Neural cell (in vitro differentiated cells): ENCODE measurements at regions not wholly inside any gene's neighbourhood (a gene's known extent, or its start where the extent isn't known, plus 50 kb on each side); places are given as distances from the start of the nearest gene placed in this dataset.

Experiments
- H2AFZ ChIP-seq: fragments of 200-600, 300-800 bp; sonication (generic), shearing (Covaris generic); 2 replicates; pipeline ENCODE4 v1.6.0; 2014; ENCODE audit warnings: low read depth, mild to moderate bottlenecking, antibody characterized with exemption, low read length, moderate library complexity
- H3F3A ChIP-seq: fragments of 200-600 bp; shearing (Covaris generic); 2 replicates; pipeline ENCODE4 v1.6.1; 2016; ENCODE audit warnings: mild to moderate bottlenecking, moderate library complexity, mixed read lengths, antibody characterized with exemption, low read length; ENCODE audit not compliant: insufficient read depth, poor library complexity, severe bottlenecking
- H3K27ac ChIP-seq: fragments of 200-600, 300-800 bp; sonication (generic), shearing (Covaris generic); 2 replicates; pipeline ENCODE4 v1.5.1; 2014; ENCODE audit warnings: mild to moderate bottlenecking, low read length, moderate library complexity
- H3K27me3 ChIP-seq: fragments of 300-800, 200-600 bp; sonication (generic), shearing (Covaris generic); 2 replicates; pipeline ENCODE4 v1.6.0; 2014; ENCODE audit warnings: mild to moderate bottlenecking, low read depth, low read length, moderate library complexity; ENCODE audit not compliant: insufficient read depth
- H3K36me3 ChIP-seq: fragments of 300-800, 200-600 bp; sonication (generic), shearing (Covaris generic); 2 replicates; pipeline ENCODE4 v1.5.1; 2014; ENCODE audit warnings: mild to moderate bottlenecking, antibody characterized with exemption, low read length, moderate library complexity; ENCODE audit not compliant: insufficient read depth
- H3K4me2 ChIP-seq: fragments of 300-800, 200-600 bp; sonication (generic), shearing (Covaris generic); 2 replicates; pipeline ENCODE4 v1.6.0; 2014; ENCODE audit warnings: mild to moderate bottlenecking, low read length
- H3K4me3 ChIP-seq: fragments of 300-800, 200-600 bp; sonication (generic), shearing (Covaris generic); 2 replicates; pipeline ENCODE4 v1.5.1; 2014; ENCODE audit warnings: mild to moderate bottlenecking, low read length, moderate library complexity
- H3K79me2 ChIP-seq: fragments of 200-600 bp; shearing (Covaris generic); replicated peaks from 2 replicates; pipeline ENCODE4 v1.6.0; 2014; ENCODE audit warnings: mild to moderate bottlenecking, low read length, moderate library complexity; ENCODE audit not compliant: insufficient read depth
- H3K9ac ChIP-seq: fragments of 300-800, 200-600 bp; sonication (generic), shearing (Covaris generic); 2 replicates; pipeline ENCODE4 v1.6.1; 2016; ENCODE audit warnings: mild to moderate bottlenecking, low read length, mixed read lengths
- H3K9me2 ChIP-seq: fragments of 200-600 bp; shearing (Covaris generic); 2 replicates; pipeline ENCODE4 v1.6.1; 2016; ENCODE audit warnings: mild to moderate bottlenecking, low read length, mixed read lengths; ENCODE audit not compliant: insufficient read depth
- H3K9me3 ChIP-seq: fragments of 200-600, 300-800 bp; sonication (generic), shearing (Covaris generic); 2 replicates; pipeline ENCODE4 v1.6.1; 2016; ENCODE audit warnings: mild to moderate bottlenecking, mixed run types, low read length, moderate library complexity, mixed read lengths
- H4K20me1 ChIP-seq: fragments of 200-600 bp; shearing (Covaris generic); 2 replicates; pipeline ENCODE4 v1.6.1; 2016; ENCODE audit warnings: mild to moderate bottlenecking, mixed run types; ENCODE audit not compliant: insufficient read depth
- EP300 ChIP-seq: fragments of 450-650 bp; conservative IDR thresholded peaks from 2 replicates; pipeline ENCODE4 v1.6.1; 2014; ENCODE audit warnings: antibody characterized with exemption, mild to moderate bottlenecking, moderate library complexity; ENCODE audit not compliant: poor library complexity, severe bottlenecking
- EZH2 ChIP-seq: fragments of 200-600, 300-800 bp; shearing (Covaris generic), sonication (generic); IDR thresholded peaks from 2 replicates; pipeline ENCODE4 v1.6.1; 2014; ENCODE audit warnings: antibody characterized with exemption, low read length, borderline replicate concordance, mild to moderate bottlenecking; ENCODE audit not compliant: insufficient read depth, poor library complexity, severe bottlenecking
- MXI1 ChIP-seq: fragments of 450-650 bp; conservative IDR thresholded peaks from 2 replicates; pipeline ENCODE4 v1.6.1; 2014; ENCODE audit warnings: antibody characterized with exemption, mild to moderate bottlenecking; ENCODE audit not compliant: poor library complexity, severe bottlenecking
- POLR2AphosphoS5 ChIP-seq: IDR thresholded peaks from 2 replicates; pipeline ENCODE4 v1.6.1; 2012
- RAD21 ChIP-seq: fragments of 450-650 bp; conservative IDR thresholded peaks from 2 replicates; pipeline ENCODE4 v1.6.1; 2014; ENCODE audit warnings: antibody characterized with exemption, mild to moderate bottlenecking, moderate library complexity
- REST ChIP-seq: IDR thresholded peaks from 2 replicates; pipeline ENCODE4 v1.6.1; 2012; ENCODE audit warnings: borderline replicate concordance
- SMC3 ChIP-seq: fragments of 450-650 bp; conservative IDR thresholded peaks from 2 replicates; pipeline ENCODE4 v1.6.1; 2014; ENCODE audit warnings: antibody characterized with exemption, mild to moderate bottlenecking, moderate library complexity; ENCODE audit not compliant: poor library complexity
- TAF1 ChIP-seq: IDR thresholded peaks from 2 replicates; pipeline ENCODE4 v1.6.1; 2012; ENCODE audit warnings: low read depth
- TF ChIP-seq, protein P1 (sequence below): fragments of 450-650 bp; IDR thresholded peaks from 2 replicates; pipeline ENCODE4 v1.5.1; 2014; ENCODE audit warnings: antibody characterized with exemption, mild to moderate bottlenecking, moderate library complexity; ENCODE audit not compliant: poor library complexity, severe bottlenecking

GRCh38 chr9:107866711-107867311 is 377.2 kb upstream of the KLF4 start:
- no peaks in the 10 kb centered on the region for H4K20me1 ChIP-seq
- H3K27me3 ChIP-seq: no peaks in the 10 kb centered on the region
- no peak overlapping the region for H3K4me3 ChIP-seq
- no peaks in the 10 kb centered on the region for H3K9me3 ChIP-seq
- H3K9ac ChIP-seq: no peak overlapping the region
- no peak overlapping the region for H2AFZ ChIP-seq
- H3K9me2 ChIP-seq: no peaks in the 10 kb centered on the region
- no peaks in the 10 kb centered on the region for H3K36me3 ChIP-seq
- H3K79me2 ChIP-seq: no peaks in the 10 kb centered on the region
- TF ChIP-seq REST (no peak), POLR2AphosphoS5 (no peak), TAF1 (no peak), SMC3 (no peak), MXI1 (no peak), RAD21 (no peak), EP300 (no peak), EZH2 (no peak)
- TF ChIP-seq, protein P1, sequence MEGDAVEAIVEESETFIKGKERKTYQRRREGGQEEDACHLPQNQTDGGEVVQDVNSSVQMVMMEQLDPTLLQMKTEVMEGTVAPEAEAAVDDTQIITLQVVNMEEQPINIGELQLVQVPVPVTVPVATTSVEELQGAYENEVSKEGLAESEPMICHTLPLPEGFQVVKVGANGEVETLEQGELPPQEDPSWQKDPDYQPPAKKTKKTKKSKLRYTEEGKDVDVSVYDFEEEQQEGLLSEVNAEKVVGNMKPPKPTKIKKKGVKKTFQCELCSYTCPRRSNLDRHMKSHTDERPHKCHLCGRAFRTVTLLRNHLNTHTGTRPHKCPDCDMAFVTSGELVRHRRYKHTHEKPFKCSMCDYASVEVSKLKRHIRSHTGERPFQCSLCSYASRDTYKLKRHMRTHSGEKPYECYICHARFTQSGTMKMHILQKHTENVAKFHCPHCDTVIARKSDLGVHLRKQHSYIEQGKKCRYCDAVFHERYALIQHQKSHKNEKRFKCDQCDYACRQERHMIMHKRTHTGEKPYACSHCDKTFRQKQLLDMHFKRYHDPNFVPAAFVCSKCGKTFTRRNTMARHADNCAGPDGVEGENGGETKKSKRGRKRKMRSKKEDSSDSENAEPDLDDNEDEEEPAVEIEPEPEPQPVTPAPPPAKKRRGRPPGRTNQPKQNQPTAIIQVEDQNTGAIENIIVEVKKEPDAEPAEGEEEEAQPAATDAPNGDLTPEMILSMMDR: no peak
- H3K27ac ChIP-seq: no peak overlapping the region
- H3F3A ChIP-seq: no peaks in the 10 kb centered on the region
- H3K4me2 ChIP-seq: no peak overlapping the region

GRCh38 chr9:107863396-107863795 is 373.8 kb upstream of the KLF4 start:
- Histone ChIP-seq H3K9ac (no peak overlapping the region), H3K9me3 (no peaks in the 10 kb centered on the region), H4K20me1 (no peaks in the 10 kb centered on the region), H3K36me3 (no peaks in the 10 kb centered on the region), H3K4me3 (no peak overlapping the region), H3K27me3 (no peaks in the 10 kb centered on the region), H2AFZ (no peak overlapping the region), H3K27ac (no peak overlapping the region), H3K79me2 (no peaks in the 10 kb centered on the region), H3F3A (no peaks in the 10 kb centered on the region), H3K4me2 (no peak overlapping the region), H3K9me2 (no peaks in the 10 kb centered on the region)
- TF ChIP-seq TAF1: no peak
- TF ChIP-seq EZH2: no peak
- no peak for TF ChIP-seq MXI1
- TF ChIP-seq SMC3: no peak
- TF ChIP-seq EP300: no peak
- TF ChIP-seq RAD21: no peak
- no peak for TF ChIP-seq REST
